ENCODE measurements at regions not wholly inside any gene's neighbourhood (a gene's known extent, or its start where the extent isn't known, plus 50 kb on each side); places are given as distances from the start of the nearest gene placed in this dataset.
"Not testable (repeated sequence)": the region's sequence is repeated elsewhere in the genome, so short reads cannot be mapped to it uniquely, and the experiment has no call there.

DNA sequence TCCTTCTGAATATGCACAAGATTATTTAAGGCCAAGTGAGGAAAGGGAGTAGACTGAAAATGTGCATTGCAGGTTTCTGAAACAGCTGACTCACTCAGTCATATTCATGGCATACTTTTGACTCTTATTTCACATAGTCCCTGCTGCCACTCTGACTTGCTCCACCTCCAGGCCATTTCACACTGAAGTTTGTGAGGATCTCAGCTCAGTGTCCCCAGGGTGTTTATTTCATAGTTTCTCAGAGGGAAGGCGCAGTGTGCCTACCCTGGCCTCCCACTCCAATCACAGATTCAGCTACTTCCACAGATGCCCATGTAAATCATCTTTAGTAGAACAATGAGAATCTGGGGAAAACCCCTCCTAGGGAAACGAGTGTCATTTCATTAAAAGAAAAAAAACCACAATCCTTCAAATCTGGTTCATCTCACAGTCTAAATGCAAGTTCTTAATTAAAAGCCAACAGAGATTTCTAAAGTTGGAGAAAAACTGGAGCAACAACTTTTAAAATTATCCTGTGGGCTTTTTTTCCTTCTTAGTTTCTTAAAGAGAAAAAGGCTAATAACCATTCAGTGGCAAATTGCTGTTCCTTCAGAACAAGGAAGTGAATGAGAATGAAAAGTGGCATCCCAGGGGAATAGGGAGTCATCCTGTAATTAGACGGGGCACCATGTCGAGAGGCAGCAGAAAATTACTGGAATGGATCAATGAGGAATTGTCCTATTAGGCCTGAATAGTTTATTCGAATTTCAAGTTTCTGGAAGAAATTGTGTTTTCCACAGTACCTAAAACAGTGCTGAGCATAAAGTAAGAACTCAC, 133.6 kb downstream of the TFAP2B start:
- H3K9me3 Mint-ChIP-seq, result peaks cover 0 to 4% of the 10 kb centered on the region in 2 donors
- ATAC-seq, result no peak

DNA sequence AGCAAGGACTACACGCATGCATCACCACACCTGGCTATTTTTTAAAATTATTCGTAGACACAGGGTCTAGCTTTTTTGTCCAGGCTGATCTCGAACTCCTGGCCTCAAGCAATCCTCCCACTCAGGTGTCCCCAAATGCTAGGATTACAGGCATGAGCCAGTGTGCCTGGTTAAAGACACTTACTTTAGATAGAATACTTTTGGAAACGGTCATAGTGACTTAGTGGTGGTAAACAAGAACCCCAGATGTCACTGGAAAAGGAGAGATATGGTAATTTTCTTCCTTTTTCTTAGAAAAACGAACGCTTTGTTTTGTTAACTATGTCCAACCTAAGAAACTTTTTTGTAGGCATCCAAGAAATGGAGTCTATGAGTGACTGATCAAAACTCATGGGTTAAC, 137.3 kb downstream of the TFAP2B start:
- no peak overlapping the region for H3K27ac Mint-ChIP-seq
- H3K36me3 Mint-ChIP-seq, result no peaks in the 10 kb centered on the region
- ATAC-seq (no peak), DNase-seq (ENCODE audit: low spot score in 2 of 2) (no peak)
- H3K9me3 Mint-ChIP-seq, result peaks cover 0 to 4% of the 10 kb centered on the region in 2 donors

More for the DNA sequence above, 133.6 kb downstream of the TFAP2B start:
- DNase-seq (ENCODE audit: low spot score in 2 of 2), result no peak
- H3K27ac Mint-ChIP-seq, result no peak overlapping the region
- no peaks in the 10 kb centered on the region for H3K36me3 Mint-ChIP-seq

DNA sequence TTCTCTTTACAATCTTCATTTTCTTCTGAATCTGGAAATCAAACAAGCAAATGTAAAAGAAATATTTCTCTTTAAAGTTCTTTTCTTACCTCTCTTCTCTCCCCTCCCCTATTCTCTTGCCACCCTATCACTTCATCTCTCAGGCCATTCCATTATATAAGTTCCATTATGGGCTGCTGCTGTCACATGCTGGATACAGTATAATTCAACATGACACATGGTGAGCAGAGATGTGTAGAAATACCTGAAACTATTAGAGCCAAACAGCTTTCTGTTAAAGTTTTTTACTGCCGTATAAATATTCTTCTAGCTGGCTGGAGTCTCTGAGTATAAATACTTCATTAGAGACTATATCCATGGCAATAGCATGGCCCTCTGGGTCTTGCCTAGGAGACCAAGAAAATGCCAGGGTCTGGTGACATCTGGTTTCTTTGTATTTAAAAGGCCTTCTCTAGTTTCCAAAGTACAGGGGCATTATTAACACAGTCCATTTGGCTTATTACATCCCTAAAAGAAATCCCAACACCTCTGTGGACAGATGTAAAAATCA, 139.6 kb downstream of the TFAP2B start:
- Mint-ChIP-seq H3K9me3 (no peaks in the 10 kb centered on the region), H3K27ac (no peak overlapping the region), H3K36me3 (no peaks in the 10 kb centered on the region)
- ATAC-seq (no peak), DNase-seq (ENCODE audit: low spot score in 2 of 2) (no peak)

DNA sequence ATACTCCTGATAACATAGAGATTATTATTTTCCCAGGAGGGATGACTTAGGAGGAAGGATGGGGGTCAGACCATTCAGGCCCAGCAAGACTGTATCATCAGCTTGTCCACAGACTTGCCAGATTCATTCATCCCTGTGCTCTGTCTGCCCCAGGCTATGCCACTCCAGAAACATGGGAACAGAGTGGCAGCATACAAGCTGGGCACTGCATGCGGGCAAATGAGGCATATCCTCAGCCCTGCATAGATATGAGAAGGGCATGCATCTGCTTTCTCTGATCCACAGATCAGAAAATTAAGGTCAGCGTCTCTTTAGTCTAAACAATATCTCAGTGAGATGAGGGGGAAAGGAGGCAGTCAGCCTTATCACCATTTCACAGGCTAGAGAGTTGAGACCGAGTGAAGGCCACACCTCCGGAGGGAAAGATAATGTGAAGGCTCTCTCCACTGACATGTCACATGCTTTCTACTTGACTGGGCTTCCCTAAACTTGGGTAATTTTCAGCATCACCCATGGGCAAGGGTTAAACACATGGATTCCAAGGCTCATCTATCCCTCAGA, 140.5 kb downstream of the TFAP2B start:
- H3K9me3 Mint-ChIP-seq, result no peaks in the 10 kb centered on the region
- H3K36me3 Mint-ChIP-seq, result no peaks in the 10 kb centered on the region
- no peak overlapping the region for H3K27ac Mint-ChIP-seq
- no peak for ATAC-seq
- no peak for DNase-seq (ENCODE audit: low spot score in 2 of 2)

DNA sequence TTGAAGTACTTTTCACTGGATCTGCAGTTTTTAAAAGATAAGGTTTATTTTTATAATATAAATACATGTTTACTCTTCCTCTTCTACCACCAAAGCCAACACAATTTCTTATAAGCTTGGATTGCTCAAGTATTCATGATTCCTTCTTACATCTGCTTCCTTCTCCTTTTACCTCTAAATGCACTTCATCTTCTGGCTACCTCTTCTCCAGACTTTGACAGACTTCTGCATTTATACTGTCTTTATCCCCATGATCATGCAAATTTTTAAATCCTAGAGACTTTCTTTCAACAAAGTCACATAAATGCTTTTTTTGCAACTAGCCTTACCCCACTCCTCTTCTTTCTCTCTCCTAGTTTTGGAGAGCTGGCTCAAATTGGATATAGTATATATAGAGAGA, 142.9 kb downstream of the TFAP2B start:
- H3K36me3 Mint-ChIP-seq, result no peaks in the 10 kb centered on the region
- ATAC-seq (no peak), DNase-seq (ENCODE audit: low spot score in 2 of 2) (no peak)
- H3K9me3 Mint-ChIP-seq, result peaks cover 0 to 4% of the 10 kb centered on the region in 2 donors
- H3K27ac Mint-ChIP-seq, result no peak overlapping the region

DNA sequence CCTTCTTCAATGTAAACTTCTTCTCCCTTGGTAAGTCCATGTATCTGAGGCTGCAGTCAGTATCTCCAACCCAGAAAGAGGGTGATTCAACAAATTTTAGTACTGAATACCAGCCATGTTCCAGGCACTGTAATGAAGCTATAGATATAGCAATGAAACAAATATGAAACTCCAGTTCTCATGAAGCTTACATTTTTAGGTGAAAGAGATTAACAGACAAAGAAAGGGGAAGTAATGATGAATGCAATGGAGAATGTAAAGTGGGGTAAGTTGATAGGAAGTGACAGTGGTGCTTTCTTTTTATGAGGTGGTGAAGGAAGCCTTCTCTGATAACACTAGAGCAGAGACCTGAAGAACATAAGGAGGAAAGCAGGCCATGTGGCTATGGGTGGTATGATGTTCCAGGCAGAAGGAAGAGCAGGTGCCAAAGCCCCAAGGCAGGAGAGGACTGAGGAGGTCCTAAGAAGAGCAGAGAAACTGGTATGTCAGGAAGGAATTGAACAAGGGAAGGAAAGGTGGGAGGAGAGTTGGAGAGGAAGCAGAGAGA, 143.6 kb downstream of the TFAP2B start:
- Mint-ChIP-seq H3K9me3 (peaks cover 0 to 4% of the 10 kb centered on the region in 2 donors), H3K36me3 (no peaks in the 10 kb centered on the region), H3K27ac (no peak overlapping the region)
- ATAC-seq (no peak), DNase-seq (ENCODE audit: low spot score in 2 of 2) (no peak)

DNA sequence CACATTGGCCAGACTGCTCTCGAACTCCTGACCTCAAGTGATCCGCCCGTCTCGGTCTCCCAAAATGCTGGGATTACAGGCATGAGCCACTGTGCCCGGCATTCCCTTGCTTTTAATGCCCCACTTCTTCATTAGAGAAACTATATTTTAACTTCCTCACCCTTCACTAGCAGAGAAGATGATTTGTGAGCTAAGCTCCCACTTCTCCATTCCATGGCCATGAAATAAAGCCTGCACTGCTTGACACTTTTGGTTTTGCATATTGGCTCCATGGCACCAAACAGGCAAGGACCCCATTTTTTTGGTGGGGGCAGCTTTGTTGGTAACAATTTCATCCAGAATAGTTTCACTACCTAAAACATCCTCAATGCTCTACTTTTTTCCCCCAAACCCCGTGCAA, 145.3 kb downstream of the TFAP2B start:
- no peaks in the 10 kb centered on the region for H3K36me3 Mint-ChIP-seq
- peaks cover 3 to 7% of the 10 kb centered on the region in 2 donors for H3K9me3 Mint-ChIP-seq
- ATAC-seq, result no peak
- H3K27ac Mint-ChIP-seq, result no peak overlapping the region
- no peak for DNase-seq (ENCODE audit: low spot score in 2 of 2)

DNA sequence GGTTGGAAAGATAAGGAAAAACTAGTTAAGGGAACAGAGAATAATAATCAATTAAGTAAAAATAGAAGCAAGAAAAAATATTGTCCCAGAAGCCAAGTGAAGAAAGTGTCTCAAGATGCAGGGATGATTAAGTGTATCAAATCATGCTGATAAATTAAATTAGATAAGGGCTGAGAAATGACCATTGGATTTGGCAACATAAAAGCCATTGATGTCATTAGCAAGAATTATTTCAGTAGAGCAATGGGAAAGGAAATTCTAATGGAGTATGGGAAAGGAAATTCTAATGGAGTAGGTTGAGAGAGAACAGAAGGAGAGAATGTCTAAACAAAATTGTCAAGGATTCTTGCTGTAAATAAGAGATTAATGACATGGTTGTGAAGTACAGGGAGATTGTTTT, 146.8 kb downstream of the TFAP2B start:
- Mint-ChIP-seq H3K9me3 (peaks cover 5 to 9% of the 10 kb centered on the region in 2 donors), H3K36me3 (no peaks in the 10 kb centered on the region), H3K27ac (no peak overlapping the region)
- DNase-seq (ENCODE audit: low spot score in 2 of 2) (no peak), ATAC-seq (no peak)

DNA sequence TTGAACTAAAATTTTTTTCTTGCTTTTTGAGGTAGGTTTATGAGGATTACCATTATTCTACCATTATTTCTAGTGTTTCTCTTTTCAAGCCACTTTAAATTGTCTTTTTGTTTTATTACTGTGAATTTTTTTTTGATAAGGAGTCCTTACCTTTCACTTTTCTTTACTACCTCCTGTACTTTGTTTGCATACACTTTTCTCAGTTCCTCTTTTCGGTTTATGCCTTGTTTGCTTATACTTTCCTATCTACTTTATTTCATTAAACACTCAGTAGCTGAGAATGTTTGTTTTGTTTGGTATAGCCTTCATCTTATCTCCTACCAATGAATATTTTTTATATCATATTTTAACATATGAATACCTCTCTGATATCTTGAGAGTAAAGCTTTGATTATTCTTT, 147.9 kb downstream of the TFAP2B start:
- no peak for ATAC-seq
- Mint-ChIP-seq H3K9me3 (peaks cover 5 to 11% of the 10 kb centered on the region in 2 donors), H3K36me3 (no peaks in the 10 kb centered on the region), H3K27ac (no peak overlapping the region)
- DNase-seq (ENCODE audit: low spot score in 2 of 2), result no peak

DNA sequence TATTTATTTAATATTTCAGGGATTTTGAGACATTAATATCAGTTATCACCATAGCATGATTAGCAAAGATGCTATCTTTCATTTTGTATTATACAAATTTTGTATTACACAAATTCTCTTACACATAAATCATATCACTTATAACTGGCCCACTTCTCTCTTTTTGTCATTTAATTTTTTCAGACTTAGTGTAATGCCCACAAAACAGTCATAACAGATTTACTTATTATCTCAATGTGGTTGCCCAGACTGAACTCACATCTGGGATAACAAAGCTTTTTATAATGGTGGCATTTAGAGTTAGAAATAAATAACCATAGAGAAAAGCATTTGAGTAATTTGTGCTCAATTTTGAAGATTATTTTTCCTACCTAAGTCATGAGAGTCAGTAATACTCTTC, 148.3 kb downstream of the TFAP2B start:
- ATAC-seq, result no peak
- H3K9me3 Mint-ChIP-seq, result peaks cover 5 to 13% of the 10 kb centered on the region in 2 donors
- H3K36me3 Mint-ChIP-seq, result no peaks in the 10 kb centered on the region
- DNase-seq (ENCODE audit: low spot score in 2 of 2), result no peak
- no peak overlapping the region for H3K27ac Mint-ChIP-seq

DNA sequence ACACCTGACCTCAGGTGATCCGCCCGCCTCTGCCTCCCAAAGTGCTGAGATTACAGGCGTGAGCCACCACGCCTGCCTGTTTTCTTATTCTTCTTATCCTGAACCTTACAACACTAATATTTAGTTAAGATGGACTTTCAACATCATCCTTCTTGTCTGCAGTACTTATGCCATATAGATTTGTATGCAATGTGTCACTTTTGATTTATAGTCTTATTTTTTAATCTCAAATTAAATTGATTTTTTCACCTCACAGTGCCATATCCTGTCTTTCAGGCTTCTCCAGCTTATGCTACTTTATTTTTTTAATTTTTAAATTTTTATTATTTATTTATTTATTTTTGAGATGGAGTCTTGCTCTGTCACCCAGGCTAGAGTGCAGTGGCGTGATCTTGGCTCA, 149.6 kb downstream of the TFAP2B start:
- not testable (repeated sequence) for ATAC-seq; H3K27ac Mint-ChIP-seq; DNase-seq (ENCODE audit: low spot score in 2 of 2); H3K36me3 Mint-ChIP-seq
- peaks cover 5 to 20% of the 10 kb centered on the region in 2 donors for H3K9me3 Mint-ChIP-seq

DNA sequence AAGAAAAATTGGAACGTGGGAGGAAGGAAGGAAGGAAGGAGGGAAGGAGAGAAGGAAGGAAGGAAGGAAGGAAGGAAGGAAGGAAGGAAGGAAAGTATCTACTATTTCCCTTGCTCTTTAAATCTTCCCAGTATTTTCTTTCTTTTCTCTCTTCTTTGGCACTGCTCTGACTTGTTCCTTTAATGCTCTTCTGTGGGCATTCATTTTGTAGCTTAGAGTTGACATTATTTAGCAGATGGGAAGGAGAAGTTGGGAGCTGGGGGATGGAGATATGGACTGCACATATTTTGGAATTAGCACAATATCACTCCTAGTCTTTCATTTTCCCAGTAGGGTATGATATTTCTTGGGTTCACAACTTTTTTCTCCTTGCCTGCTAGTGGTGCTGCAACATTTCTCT, 152.2 kb downstream of the TFAP2B start:
- no peak overlapping the region for H3K27ac Mint-ChIP-seq
- no peaks in the 10 kb centered on the region for H3K36me3 Mint-ChIP-seq
- ATAC-seq (no peak), DNase-seq (ENCODE audit: low spot score in 2 of 2) (no peak)
- peaks cover 5 to 22% of the 10 kb centered on the region in 2 donors for H3K9me3 Mint-ChIP-seq

DNA sequence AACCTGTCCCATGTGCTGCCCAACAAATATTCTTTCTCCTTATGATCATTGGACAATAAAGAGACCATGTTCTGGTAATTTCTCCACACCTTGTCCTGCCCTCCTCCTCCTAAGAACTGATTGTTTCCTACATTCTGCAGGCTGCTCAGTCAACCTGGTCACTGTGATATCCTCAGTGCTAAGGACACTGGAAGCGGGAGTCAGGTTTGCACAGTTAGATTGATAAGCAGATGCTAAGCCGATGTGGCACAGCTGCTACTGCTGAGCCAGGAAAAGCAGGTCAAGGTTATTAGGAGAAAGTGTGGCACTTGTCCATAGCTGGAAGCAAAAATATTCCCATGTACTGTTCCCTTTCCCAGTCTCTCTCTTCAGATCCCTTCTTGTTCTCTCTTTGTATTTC, 154.8 kb downstream of the TFAP2B start:
- H3K27ac Mint-ChIP-seq, result no peak overlapping the region
- DNase-seq (ENCODE audit: low spot score in 2 of 2) (no peak), ATAC-seq (no peak)
- no peaks in the 10 kb centered on the region for H3K36me3 Mint-ChIP-seq
- H3K9me3 Mint-ChIP-seq, result peaks cover 5 to 25% of the 10 kb centered on the region in 2 donors

DNA sequence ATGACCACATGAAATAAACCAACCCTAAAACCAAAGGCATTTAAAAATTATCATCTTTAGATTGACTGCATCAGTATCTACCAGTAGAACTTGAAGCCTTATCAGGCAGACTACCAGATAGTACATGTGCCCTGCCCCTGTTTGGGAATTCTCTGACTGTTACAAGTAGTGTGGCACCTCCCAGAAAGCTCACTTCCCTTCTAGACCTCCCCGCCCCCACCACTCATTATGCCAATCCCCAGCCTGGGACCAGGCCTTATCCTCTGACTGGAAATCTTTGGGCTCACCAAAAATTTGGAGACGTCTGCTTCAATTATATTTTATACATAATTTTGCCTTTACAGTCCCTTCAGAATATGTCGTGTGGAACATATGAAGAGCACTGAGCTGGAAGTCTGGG, 155.6 kb downstream of the TFAP2B start:
- ATAC-seq, result no peak
- Mint-ChIP-seq H3K36me3 (no peaks in the 10 kb centered on the region), H3K27ac (no peak overlapping the region), H3K9me3 (peaks cover 0 to 20% of the 10 kb centered on the region in 2 donors)
- no peak for DNase-seq (ENCODE audit: low spot score in 2 of 2)

DNA sequence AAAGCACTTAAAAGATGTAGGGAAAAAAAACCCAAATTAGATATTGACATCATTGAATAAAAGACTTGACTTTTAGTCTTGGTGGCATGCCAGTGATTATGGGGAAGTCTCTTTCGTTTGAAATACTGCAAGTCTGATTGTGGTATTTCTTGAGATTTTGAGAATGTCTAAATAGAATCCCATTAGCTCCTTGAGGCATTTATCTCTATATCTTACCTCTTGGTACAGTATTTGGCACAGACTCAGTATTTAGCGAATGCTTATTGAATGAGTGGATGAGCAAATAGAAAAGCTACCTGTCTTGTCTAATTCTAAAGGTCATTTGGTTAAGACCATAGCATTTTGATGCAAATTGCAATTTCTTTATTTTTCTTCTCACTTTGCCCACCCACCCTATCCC, 156.5 kb downstream of the TFAP2B start:
- H3K9me3 Mint-ChIP-seq, result peaks cover 0 to 20% of the 10 kb centered on the region in 2 donors
- no peaks in the 10 kb centered on the region for H3K36me3 Mint-ChIP-seq
- ATAC-seq (no peak), DNase-seq (ENCODE audit: low spot score in 2 of 2) (no peak)
- H3K27ac Mint-ChIP-seq, result no peak overlapping the region

DNA sequence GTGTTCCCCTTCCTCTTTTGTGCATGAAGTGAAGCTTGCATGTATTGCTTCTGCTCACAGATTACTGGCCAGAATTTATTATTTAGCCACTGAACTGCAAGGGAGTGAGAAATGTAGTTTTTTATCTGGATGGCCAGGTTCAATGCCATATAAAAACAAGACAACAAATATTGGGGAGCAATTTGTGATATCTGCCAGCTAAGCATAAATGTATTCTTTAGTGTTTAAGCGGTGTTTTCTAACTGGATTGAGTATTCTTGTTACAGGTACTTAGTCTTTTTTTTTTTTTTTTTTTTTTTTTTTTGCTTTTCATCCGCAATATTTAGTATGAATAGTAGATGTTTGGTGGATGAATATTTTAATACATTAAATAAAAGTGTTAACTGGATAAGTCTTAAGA, 158.2 kb downstream of the TFAP2B start:
- H3K9me3 Mint-ChIP-seq, result peaks cover 0 to 20% of the 10 kb centered on the region in 2 donors
- H3K27ac Mint-ChIP-seq, result no peak overlapping the region
- no peak for DNase-seq (ENCODE audit: low spot score in 2 of 2)
- ATAC-seq, result no peak
- no peaks in the 10 kb centered on the region for H3K36me3 Mint-ChIP-seq

DNA sequence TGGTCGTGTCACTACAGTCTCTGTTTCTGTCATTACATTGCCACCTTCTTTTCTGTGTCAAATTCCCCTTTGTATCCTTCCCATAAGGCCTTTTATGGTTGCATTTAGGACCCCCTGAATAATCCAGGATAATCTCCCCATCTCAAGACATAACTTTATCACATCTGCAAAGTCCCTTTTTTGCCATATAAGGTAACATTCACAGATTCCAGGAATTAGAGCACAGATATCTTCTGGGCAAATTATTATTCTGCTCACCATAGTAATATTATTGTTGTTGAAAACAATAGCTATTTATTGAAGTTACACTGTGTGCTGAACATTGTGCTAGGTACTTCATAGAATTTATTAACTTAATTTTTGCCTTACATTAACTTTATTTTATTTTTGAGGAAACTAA, 159.1 kb downstream of the TFAP2B start:
- no peak for DNase-seq (ENCODE audit: low spot score in 2 of 2)
- ATAC-seq, result no peak
- H3K9me3 Mint-ChIP-seq, result peaks cover 0 to 18% of the 10 kb centered on the region in 2 donors

More for the DNA sequence above, 159.1 kb downstream of the TFAP2B start:
- Mint-ChIP-seq H3K36me3 (no peaks in the 10 kb centered on the region), H3K27ac (no peak overlapping the region)

All from activated naive CD4-positive, alpha-beta T cell treated with anti-CD3 and anti-CD28 coated beads, Interleukin-2, amount 50 U/mL, for 72 hours (primary cell).